ENCODE measurements at regions not wholly inside any gene's neighbourhood (a gene's known extent, or its start where the extent isn't known, plus 50 kb on each side); places are given as distances from the start of the nearest gene placed in this dataset.

DNA sequence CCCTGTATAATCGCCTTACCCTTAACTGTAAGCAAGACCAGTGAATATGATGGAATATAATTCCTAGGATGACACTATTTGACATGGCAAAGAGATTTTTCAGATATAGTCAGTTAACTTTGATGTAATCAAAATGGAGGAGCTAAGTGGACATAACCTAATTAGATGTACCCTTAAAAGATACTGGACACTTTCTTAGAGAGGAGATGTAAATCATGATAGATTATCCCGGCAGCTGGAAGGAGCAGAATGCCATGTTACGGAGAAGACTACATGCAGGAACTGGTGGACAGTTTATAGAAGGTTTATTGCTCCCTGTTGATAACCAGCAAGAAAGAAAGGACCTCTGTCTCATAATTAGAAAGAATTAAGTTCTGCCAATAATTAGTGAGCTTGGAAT lies 1142.9 kb downstream of the SI start:
- Histone ChIP-seq H3K9me3 (replicated peaks in 1 of 2; ENCODE audit: control insufficient read depth in 1 of 2, insufficient read depth in 1 of 2, low read length in 2 of 2) (no peaks in the 10 kb centered on the region), H3K4me1 (ENCODE audit: control insufficient read depth in 1 of 2, insufficient read depth in 2 of 2, low read length in 2 of 2) (no peaks in the 10 kb centered on the region), H3K79me2 (ENCODE audit: insufficient read depth, low read length) (no peaks in the 10 kb centered on the region), H3K27ac (ENCODE audit: low read depth in 1 of 2, low read length in 2 of 2) (no peak overlapping the region), H3K4me3 (replicated peaks in 1 of 3; ENCODE audit: low read depth in 2 of 3, low read length in 3 of 3) (no peak overlapping the region), H3K4me2 (replicated peaks; ENCODE audit: extremely low read depth, low read length, poor library complexity, severe bottlenecking) (no peak overlapping the region), H4K20me1 (ENCODE audit: insufficient read depth, low read length) (no peaks in the 10 kb centered on the region), H3K27me3 (ENCODE audit: control insufficient read depth in 2 of 2, insufficient read depth in 2 of 2, low read length in 2 of 2) (no peaks in the 10 kb centered on the region), H2AFZ (ENCODE audit: insufficient read depth, low read depth, low read length, poor library complexity, severe bottlenecking) (no peak overlapping the region), H3K36me3 (replicated peaks in 1 of 2; ENCODE audit: control insufficient read depth in 1 of 2, insufficient read depth in 2 of 2, low read length in 2 of 2) (no peaks in the 10 kb centered on the region), H3K9ac (ENCODE audit: insufficient read depth, low read length, poor library complexity, severe bottlenecking) (no peak overlapping the region)
- DNase-seq: no peak
- H3K4me3 Mint-ChIP-seq: no peak overlapping the region
- H3K27me3 Mint-ChIP-seq (ENCODE audit: low read depth in 3 of 3): no peaks in the 10 kb centered on the region
- no CpG with 5 or more reads among the region's 3 CpGs for WGBS (ENCODE audit: insufficient coverage)
- H3K9me3 Mint-ChIP-seq: peaks cover 0 to 5% (median 0%) of the 10 kb centered on the region in 7 donors
- TF ChIP-seq, protein P1, sequence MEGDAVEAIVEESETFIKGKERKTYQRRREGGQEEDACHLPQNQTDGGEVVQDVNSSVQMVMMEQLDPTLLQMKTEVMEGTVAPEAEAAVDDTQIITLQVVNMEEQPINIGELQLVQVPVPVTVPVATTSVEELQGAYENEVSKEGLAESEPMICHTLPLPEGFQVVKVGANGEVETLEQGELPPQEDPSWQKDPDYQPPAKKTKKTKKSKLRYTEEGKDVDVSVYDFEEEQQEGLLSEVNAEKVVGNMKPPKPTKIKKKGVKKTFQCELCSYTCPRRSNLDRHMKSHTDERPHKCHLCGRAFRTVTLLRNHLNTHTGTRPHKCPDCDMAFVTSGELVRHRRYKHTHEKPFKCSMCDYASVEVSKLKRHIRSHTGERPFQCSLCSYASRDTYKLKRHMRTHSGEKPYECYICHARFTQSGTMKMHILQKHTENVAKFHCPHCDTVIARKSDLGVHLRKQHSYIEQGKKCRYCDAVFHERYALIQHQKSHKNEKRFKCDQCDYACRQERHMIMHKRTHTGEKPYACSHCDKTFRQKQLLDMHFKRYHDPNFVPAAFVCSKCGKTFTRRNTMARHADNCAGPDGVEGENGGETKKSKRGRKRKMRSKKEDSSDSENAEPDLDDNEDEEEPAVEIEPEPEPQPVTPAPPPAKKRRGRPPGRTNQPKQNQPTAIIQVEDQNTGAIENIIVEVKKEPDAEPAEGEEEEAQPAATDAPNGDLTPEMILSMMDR (IDR thresholded peaks at IDR 0.05): no peak
- no peaks in the 10 kb centered on the region for H3K4me1 Mint-ChIP-seq
- H3K36me3 Mint-ChIP-seq: no peaks in the 10 kb centered on the region
- H3K27ac Mint-ChIP-seq: no peak overlapping the region
- intact Hi-C loops (cut with micrococcal nuclease): no loop called here

GRCh38 chr3:163929069-163929652 lies 1149.1 kb downstream of the SI start:
- Histone ChIP-seq H4K20me1 (ENCODE audit: insufficient read depth, low read length) (no peaks in the 10 kb centered on the region), H3K27ac (ENCODE audit: low read depth in 1 of 2, low read length in 2 of 2) (no peak overlapping the region), H3K4me3 (replicated peaks in 1 of 3; ENCODE audit: low read depth in 2 of 3, low read length in 3 of 3) (no peak overlapping the region), H3K9me3 (replicated peaks in 1 of 2; ENCODE audit: control insufficient read depth in 1 of 2, insufficient read depth in 1 of 2, low read length in 2 of 2) (no peaks in the 10 kb centered on the region), H3K9ac (ENCODE audit: insufficient read depth, low read length, poor library complexity, severe bottlenecking) (no peak overlapping the region), H3K79me2 (ENCODE audit: insufficient read depth, low read length) (no peaks in the 10 kb centered on the region), H3K4me2 (replicated peaks; ENCODE audit: extremely low read depth, low read length, poor library complexity, severe bottlenecking) (no peak overlapping the region), H3K4me1 (ENCODE audit: control insufficient read depth in 1 of 2, insufficient read depth in 2 of 2, low read length in 2 of 2) (no peaks in the 10 kb centered on the region), H3K27me3 (ENCODE audit: control insufficient read depth in 2 of 2, insufficient read depth in 2 of 2, low read length in 2 of 2) (no peaks in the 10 kb centered on the region), H2AFZ (ENCODE audit: insufficient read depth, low read depth, low read length, poor library complexity, severe bottlenecking) (no peak overlapping the region), H3K36me3 (replicated peaks in 1 of 2; ENCODE audit: control insufficient read depth in 1 of 2, insufficient read depth in 2 of 2, low read length in 2 of 2) (no peaks in the 10 kb centered on the region)
- TF ChIP-seq, protein P1 (IDR thresholded peaks at IDR 0.05): no peak
- no peaks in the 10 kb centered on the region for H3K36me3 Mint-ChIP-seq
- H3K9me3 Mint-ChIP-seq: peaks cover 0 to 3% (median 0%) of the 10 kb centered on the region in 7 donors
- no peaks in the 10 kb centered on the region for H3K4me1 Mint-ChIP-seq
- no peak for DNase-seq
- H3K4me3 Mint-ChIP-seq: no peak overlapping the region
- H3K27ac Mint-ChIP-seq: no peak overlapping the region
- no peaks in the 10 kb centered on the region for H3K27me3 Mint-ChIP-seq (ENCODE audit: low read depth in 3 of 3)
- WGBS (ENCODE audit: insufficient coverage): no CpG with 5 or more reads among the region's 2 CpGs
- intact Hi-C loops (cut with micrococcal nuclease): no loop called here

Data from CD14-positive monocyte (primary cell).